ENCODE measurements at regions not wholly inside any gene's neighbourhood (a gene's known extent, or its start where the extent isn't known, plus 50 kb on each side); places are given as distances from the start of the nearest gene placed in this dataset.
"Not testable (repeated sequence)": the region's sequence is repeated elsewhere in the genome, so short reads cannot be mapped to it uniquely, and the experiment has no call there.

- DNase-seq (ENCODE audit: low spot score): no peak
- TF ChIP-seq CTCF (IDR thresholded peaks at IDR 0.05): no peak
- Mint-ChIP-seq H3K4me1 (ENCODE audit: low read depth) (peaks cover 15% of the 10 kb centered on the region), H3K36me3 (ENCODE audit: low read depth) (no peaks in the 10 kb centered on the region), H3K4me3 (ENCODE audit: unreplicated experiment) (no peak overlapping the region), H3K27ac (ENCODE audit: unreplicated experiment) (no peak overlapping the region), H3K27me3 (ENCODE audit: low read depth) (peaks cover 15% of the 10 kb centered on the region), H3K9me3 (ENCODE audit: low read depth) (no peaks in the 10 kb centered on the region)
Measured at GRCh38 chr4:101647710-101648034, 142.9 kb upstream of the BANK1 start.

GRCh38 chr4:101644516-101644915, 146.0 kb upstream of the BANK1 start:
- Mint-ChIP-seq H3K27ac (ENCODE audit: unreplicated experiment) (no peak overlapping the region), H3K36me3 (ENCODE audit: low read depth) (no peaks in the 10 kb centered on the region), H3K27me3 (ENCODE audit: low read depth) (peaks cover 28% of the 10 kb centered on the region), H3K9me3 (ENCODE audit: low read depth) (no peaks in the 10 kb centered on the region), H3K4me3 (ENCODE audit: unreplicated experiment) (no peak overlapping the region), H3K4me1 (ENCODE audit: low read depth) (peaks cover 5% of the 10 kb centered on the region)
- no peak for DNase-seq (ENCODE audit: low spot score)
- TF ChIP-seq CTCF (IDR thresholded peaks at IDR 0.05): no peak

- Mint-ChIP-seq H3K27me3 (ENCODE audit: low read depth) (peaks cover 23% of the 10 kb centered on the region), H3K27ac (ENCODE audit: unreplicated experiment) (no peak overlapping the region), H3K36me3 (ENCODE audit: low read depth) (no peaks in the 10 kb centered on the region), H3K4me1 (ENCODE audit: low read depth) (peaks cover 5% of the 10 kb centered on the region), H3K9me3 (ENCODE audit: low read depth) (no peaks in the 10 kb centered on the region), H3K4me3 (ENCODE audit: unreplicated experiment) (no peak overlapping the region)
- DNase-seq (ENCODE audit: low spot score): no peak
- TF ChIP-seq CTCF (IDR thresholded peaks at IDR 0.05): no peak
Measured at GRCh38 chr4:101643186-101643837, 147.2 kb upstream of the BANK1 start.

- H3K36me3 Mint-ChIP-seq (ENCODE audit: low read depth); H3K4me1 Mint-ChIP-seq (ENCODE audit: low read depth); DNase-seq (ENCODE audit: low spot score); H3K27ac Mint-ChIP-seq (ENCODE audit: unreplicated experiment); H3K9me3 Mint-ChIP-seq (ENCODE audit: low read depth); H3K27me3 Mint-ChIP-seq (ENCODE audit: low read depth); H3K4me3 Mint-ChIP-seq (ENCODE audit: unreplicated experiment): not testable (repeated sequence)
Measured at GRCh38 chr4:101632766-101633165, 157.8 kb upstream of the BANK1 start.

GRCh38 chr4:101630319-101630986, 160.1 kb upstream of the BANK1 start:
- peaks cover 4% of the 10 kb centered on the region for H3K36me3 Mint-ChIP-seq (ENCODE audit: low read depth)
- peaks cover 18% of the 10 kb centered on the region for H3K27me3 Mint-ChIP-seq (ENCODE audit: low read depth)
- H3K4me1 Mint-ChIP-seq (ENCODE audit: low read depth): no peaks in the 10 kb centered on the region

More at GRCh38 chr4:101630319-101630986, 160.1 kb upstream of the BANK1 start:
- no peak for TF ChIP-seq CTCF (IDR thresholded peaks at IDR 0.05)
- Mint-ChIP-seq H3K4me3 (ENCODE audit: unreplicated experiment) (no peak overlapping the region), H3K9me3 (ENCODE audit: low read depth) (peaks cover 11% of the 10 kb centered on the region), H3K27ac (ENCODE audit: unreplicated experiment) (no peak overlapping the region)
- no peak for DNase-seq (ENCODE audit: low spot score)
